IMR-90 (cell line): ENCODE measurements at regions not wholly inside any gene's neighbourhood (a gene's known extent, or its start where the extent isn't known, plus 50 kb on each side); places are given as distances from the start of the nearest gene placed in this dataset.

Source experiments
- ATAC-seq: fragments of 200-7000 bp; cut with Tn5 transposase; 2 replicates; pipeline ENCODE4 v1.9.1; 2020; ENCODE audit warnings: low read depth, mild to moderate bottlenecking, moderate library complexity
- BruUV-seq: library from RNA; stranded (reverse); fragments of 400-500 nt; replicated peaks from 2 replicates; lab custom pipeline; 2021; lab: Mats Ljungman, UMichigan
- CTCF ChIA-PET: fragments of 300-600 bp; formaldehyde crosslinking; extraction: SDS; loops from one replicate; lab custom pipeline; 2021; ENCODE audit warnings: antibody characterized with exemption; lab: Yijun Ruan, JAX
- POLR2A ChIA-PET: fragments of 300-600 bp; sonication (Branson Sonifier 250); formaldehyde crosslinking; loops from one replicate; lab custom pipeline; 2022; ENCODE audit warnings: antibody characterized with exemption; ENCODE audit not compliant: unreplicated experiment; lab: Charles Lee
- DNase-seq: peaks from one replicate; pipeline ENCODE4 v3.0.0; 2013
- H2AFZ ChIP-seq: replicated peaks from 2 replicates; pipeline ENCODE3; 2013; ENCODE audit warnings: low read length, mild to moderate bottlenecking; ENCODE audit not compliant: poor library complexity
- H2AK5ac ChIP-seq: 2 replicates; pipeline ENCODE4 v1.6.1; 2013; ENCODE audit warnings: low read depth, low read length, inconsistent platforms
- H2AK9ac ChIP-seq: replicated peaks from 2 replicates; pipeline ENCODE3; 2013; ENCODE audit warnings: mild to moderate bottlenecking, low read depth, low read length, moderate library complexity; ENCODE audit not compliant: poor library complexity
- H2BK120ac ChIP-seq: 2 replicates; pipeline ENCODE4 v1.6.1; 2013; ENCODE audit warnings: low read depth, low read length, inconsistent platforms
- H2BK15ac ChIP-seq: 3 replicates; pipeline ENCODE4 v1.6.1; 2013; ENCODE audit warnings: low read depth, low read length, inconsistent platforms
- H2BK20ac ChIP-seq: 2 replicates; pipeline ENCODE4 v1.6.1; 2013; ENCODE audit warnings: low read depth, mild to moderate bottlenecking, inconsistent platforms, low read length, moderate library complexity
- H2BK5ac ChIP-seq: 2 replicates; pipeline ENCODE4 v1.6.1; 2013; ENCODE audit warnings: mild to moderate bottlenecking, low read depth, low read length, inconsistent platforms; ENCODE audit not compliant: poor library complexity, severe bottlenecking
- H3K14ac ChIP-seq: replicated peaks from 2 replicates; pipeline ENCODE4 v1.6.1; 2013; ENCODE audit warnings: low read depth, low read length, inconsistent platforms
- H3K18ac ChIP-seq: 2 replicates; pipeline ENCODE4 v1.6.1; 2013; ENCODE audit warnings: low read depth, low read length, control low read depth
- H3K23ac ChIP-seq: 2 replicates; pipeline ENCODE4 v1.6.1; 2013; ENCODE audit warnings: low read depth, low read length, inconsistent platforms
- H3K27ac ChIP-seq: 2 replicates; pipeline ENCODE4 v1.5.1; 2013; ENCODE audit warnings: mild to moderate bottlenecking, control low read depth, low read length; ENCODE audit not compliant: insufficient read depth
- H3K27me3 ChIP-seq: 2 replicates; pipeline ENCODE4 v1.6.1; 2013; ENCODE audit warnings: low read length; ENCODE audit not compliant: control insufficient read depth, insufficient read depth
- H3K36me3 ChIP-seq: 2 replicates; pipeline ENCODE4 v1.6.1; 2013; ENCODE audit warnings: low read length, mixed read lengths; ENCODE audit not compliant: control insufficient read depth, insufficient read depth
- H3K4ac ChIP-seq: 2 replicates; pipeline ENCODE4 v1.6.1; 2013; ENCODE audit warnings: low read depth, low read length, inconsistent platforms
- H3K4me1 ChIP-seq: 2 replicates; pipeline ENCODE4 v1.6.1; 2013; ENCODE audit warnings: low read length, mixed read lengths; ENCODE audit not compliant: control insufficient read depth, insufficient read depth
- H3K4me2 ChIP-seq: 2 replicates; pipeline ENCODE4 v1.6.1; 2013; ENCODE audit warnings: low read depth, mild to moderate bottlenecking, control low read depth, low read length, moderate library complexity
- H3K4me3 ChIP-seq: 2 replicates; pipeline ENCODE4 v1.5.1; 2013; ENCODE audit warnings: low read depth, mild to moderate bottlenecking, control low read depth, low read length, moderate library complexity; ENCODE audit not compliant: insufficient read depth
- H3K56ac ChIP-seq: 2 replicates; pipeline ENCODE4 v1.6.1; 2013; ENCODE audit warnings: low read length, inconsistent platforms; ENCODE audit not compliant: insufficient read depth; ENCODE audit errors: extremely low read depth
- H3K79me1 ChIP-seq, 2 experiments: 2 replicates each; pipeline ENCODE4 v1.6.1; 2013; ENCODE audit warnings: low read length in 2 of 2, inconsistent platforms in 1 of 2, low read depth in 1 of 2
- H3K9ac ChIP-seq: 2 replicates; pipeline ENCODE4 v1.6.1; 2013; ENCODE audit warnings: low read depth, low read length, control low read depth
- H3K9me1 ChIP-seq: 2 replicates; pipeline ENCODE4 v1.6.1; 2013; ENCODE audit warnings: low read length, inconsistent platforms; ENCODE audit not compliant: insufficient read depth
- H3K9me3 ChIP-seq: 2 replicates; pipeline ENCODE4 v1.6.1; 2013; ENCODE audit warnings: low read length; ENCODE audit not compliant: control insufficient read depth, insufficient read depth
- H4K20me1 ChIP-seq: 2 replicates; pipeline ENCODE4 v1.6.1; 2013; ENCODE audit warnings: low read length, inconsistent platforms; ENCODE audit not compliant: insufficient read depth
- H4K5ac ChIP-seq: 2 replicates; pipeline ENCODE4 v1.6.1; 2013; ENCODE audit warnings: mild to moderate bottlenecking, low read depth, low read length, control low read depth
- H4K8ac ChIP-seq, 2 experiments: 2 replicates each; pipeline ENCODE4 v1.6.1; 2013; ENCODE audit warnings: low read depth in 2 of 2, low read length in 2 of 2, control low read depth in 1 of 2, inconsistent platforms in 1 of 2
- H4K91ac ChIP-seq: 2 replicates; pipeline ENCODE4 v1.6.1; 2013; ENCODE audit warnings: low read depth, low read length, inconsistent platforms; ENCODE audit not compliant: insufficient read depth
- BHLHE40 ChIP-seq: fragments of 150-350 bp; IDR thresholded peaks from 2 replicates; pipeline ENCODE4 v1.6.1; 2016; ENCODE audit warnings: mild to moderate bottlenecking, low read depth, low read length
- CEBPB ChIP-seq: IDR thresholded peaks from 2 replicates; pipeline ENCODE4 v1.6.1; 2012; ENCODE audit warnings: low read depth, low read length, improper control_type of control experiment
- FOS ChIP-seq: fragments of 150-350 bp; IDR thresholded peaks from 2 replicates; pipeline ENCODE4 v1.6.1; 2016; ENCODE audit warnings: low read depth, low read length
- MAFK ChIP-seq: IDR thresholded peaks from 2 replicates; pipeline ENCODE4 v1.6.1; 2012; ENCODE audit warnings: low read depth, low read length, improper control_type of control experiment
- MAZ ChIP-seq: IDR thresholded peaks from 2 replicates; pipeline ENCODE4 v1.6.1; 2012; ENCODE audit warnings: low read depth, mild to moderate bottlenecking, low read length, improper control_type of control experiment, moderate library complexity, borderline replicate concordance
- NFE2L2 ChIP-seq: fragments of 150-350 bp; IDR thresholded peaks from 2 replicates; pipeline ENCODE4 v1.6.1; 2016; ENCODE audit warnings: low read depth, mild to moderate bottlenecking, low read length
- POLR2A ChIP-seq: IDR thresholded peaks from 2 replicates; pipeline ENCODE4 v1.6.1; 2012; ENCODE audit warnings: mild to moderate bottlenecking, low read depth, low read length
- RAD21 ChIP-seq: IDR thresholded peaks from 2 replicates; pipeline ENCODE4 v1.6.1; 2012; ENCODE audit warnings: low read length, improper control_type of control experiment
- RFX5 ChIP-seq: IDR thresholded peaks from 2 replicates; pipeline ENCODE4 v1.8.0; 2012; ENCODE audit warnings: low read depth, mild to moderate bottlenecking, low read length, moderate library complexity
- SMC3 ChIP-seq: fragments of 150-350 bp; IDR thresholded peaks from 2 replicates; pipeline ENCODE4 v1.6.1; 2016; ENCODE audit warnings: low read depth, mild to moderate bottlenecking, antibody characterized with exemption, low read length, moderate library complexity
- WGBS, 2 experiments: methylation state at CpG; one replicate each; pipeline versions ENCODE4 v1.1.5 to v1.1.7; 2013; ENCODE audit warnings: missing lambda C conversion rate in 2 of 2; ENCODE audit not compliant: insufficient read length in 1 of 2; ENCODE audit errors: extremely low coverage in 2 of 2; 5-methylcytosine and 5-hydroxymethylcytosine counted together
- dilution Hi-C: fragments of 300-500 bp; cut with HindIII; formaldehyde crosslinking; loops from one replicate; pipeline ENCODE4 v1.14.3; 2018; ENCODE audit warnings: low sequenced_read_pairs; ENCODE audit not compliant: unreplicated experiment
- in situ Hi-C: fragments of 300-500 bp; cut with MboI; formaldehyde crosslinking; loops from 3 replicates; pipeline ENCODE4 v1.14.3; 2019; ENCODE audit warnings: low sequenced_read_pairs, inconsistent platforms, mixed read lengths
- intact Hi-C: fragments of 100-400 bp; cut with micrococcal nuclease; formaldehyde crosslinking; loops from 2 replicates; pipeline ENCODE4 v1.10.0; 2022
- TF ChIP-seq, protein P1 (sequence below): fragments of 150-350 bp; IDR thresholded peaks from 2 replicates; pipeline ENCODE4 v1.6.1; 2016; ENCODE audit warnings: low read depth, mild to moderate bottlenecking, low read length, moderate library complexity, borderline replicate concordance

DNA sequence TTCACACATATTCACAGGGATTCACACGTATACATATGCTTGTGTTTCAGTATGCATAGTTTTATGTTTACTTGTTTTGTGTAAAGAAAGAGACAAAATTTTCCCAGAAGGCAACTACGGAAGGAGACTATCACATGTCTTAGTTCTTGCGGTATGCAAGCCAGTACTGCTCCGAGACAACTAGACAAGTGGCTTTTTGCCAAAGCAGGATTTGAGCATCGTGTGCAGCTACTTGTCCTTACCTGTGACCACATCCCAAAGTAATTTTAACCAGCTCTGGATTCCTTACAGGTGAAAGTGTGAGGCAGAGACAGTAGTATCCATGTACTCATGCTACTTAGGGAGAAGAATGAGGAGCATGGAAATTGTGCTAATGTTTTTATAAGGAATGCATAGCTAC is 591.4 kb upstream of the NR2F2 start:
- Histone ChIP-seq H3K9ac (no peak overlapping the region), H2BK15ac (no peak overlapping the region), H3K9me1 (0 out of 2 replicates have a peak, but pooled peaks cover 3% of the 10 kb centered on the region), H2BK5ac (no peak overlapping the region), H2BK20ac (no peak overlapping the region), H4K91ac (no peak overlapping the region), H3K79me1 (no peaks in the 10 kb centered on the region), H2AK9ac (no peak overlapping the region), H3K27ac (no peak overlapping the region), H3K4me3 (no peak overlapping the region), H3K36me3 (no peaks in the 10 kb centered on the region), H3K4me1 (no peaks in the 10 kb centered on the region), H3K18ac (no peak overlapping the region), H3K9me3 (no peaks in the 10 kb centered on the region), H4K8ac (no peak overlapping the region), H3K23ac (no peak overlapping the region), H3K4ac (no peak overlapping the region), H2AFZ (no peak overlapping the region), H3K27me3 (no peaks in the 10 kb centered on the region), H2BK120ac (no peak overlapping the region), H3K4me2 (no peak overlapping the region), H3K14ac (no peak overlapping the region), H2AK5ac (no peak overlapping the region), H3K56ac (no peak overlapping the region), H4K5ac (no peak overlapping the region), H4K20me1 (no peaks in the 10 kb centered on the region)
- intact Hi-C loops (no loop called here), in situ Hi-C loops (no loop called here), dilution Hi-C loops (no loop called here)
- WGBS, 2 experiments: no CpG with 5 or more reads among the region's 5 CpGs
- CTCF ChIA-PET: interaction anchor here (0.6 to 1.1 kb wide), 2 partner anchors 68 to 83 kb away, joined by 3 read pairs; no protein-coding TSS in a partner anchor
- DNase-seq (no peak), ATAC-seq (no peak)
- BruUV-seq: no TSS peak
- POLR2A ChIA-PET: no interaction called here
- TF ChIP-seq FOS (no peak), CEBPB (no peak), NFE2L2 (no peak), MAFK (no peak), POLR2A (no peak), RFX5 (no peak), SMC3 (no peak), MAZ (no peak), BHLHE40 (no peak), RAD21 (no peak)
- TF ChIP-seq, protein P1, sequence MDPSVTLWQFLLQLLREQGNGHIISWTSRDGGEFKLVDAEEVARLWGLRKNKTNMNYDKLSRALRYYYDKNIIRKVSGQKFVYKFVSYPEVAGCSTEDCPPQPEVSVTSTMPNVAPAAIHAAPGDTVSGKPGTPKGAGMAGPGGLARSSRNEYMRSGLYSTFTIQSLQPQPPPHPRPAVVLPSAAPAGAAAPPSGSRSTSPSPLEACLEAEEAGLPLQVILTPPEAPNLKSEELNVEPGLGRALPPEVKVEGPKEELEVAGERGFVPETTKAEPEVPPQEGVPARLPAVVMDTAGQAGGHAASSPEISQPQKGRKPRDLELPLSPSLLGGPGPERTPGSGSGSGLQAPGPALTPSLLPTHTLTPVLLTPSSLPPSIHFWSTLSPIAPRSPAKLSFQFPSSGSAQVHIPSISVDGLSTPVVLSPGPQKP: no peak
